Transverse colon (tissue), 4 donors: ENCODE measurements at regions not wholly inside any gene's neighbourhood (a gene's known extent, or its start where the extent isn't known, plus 50 kb on each side); places are given as distances from the start of the nearest gene placed in this dataset.

ENCODE experiments used
- DNase-seq: peaks from one replicate; pipeline ENCODE4 v3.0.0-alpha.2; 2019
- H3K27ac ChIP-seq, 4 donors: fragments of 200-600 bp; sonication (generic); 2 replicates each; pipeline ENCODE4 v1.5.1; 2016 to 2018; ENCODE audit warnings: inconsistent platforms in 4 of 4
- H3K27me3 ChIP-seq: fragments of 200-600 bp; sonication (generic); 2 replicates; pipeline ENCODE4 v1.5.1; 2017; ENCODE audit warnings: inconsistent platforms
- H3K36me3 ChIP-seq, 4 donors: fragments of 200-600 bp; sonication (generic); 2 replicates each; pipeline ENCODE4 v1.5.1; 2017 to 2019; ENCODE audit warnings: inconsistent platforms in 4 of 4
- H3K4me1 ChIP-seq, 4 donors: fragments of 200-600 bp; sonication (generic); 2 replicates each; pipeline ENCODE4 v1.5.1; 2017 to 2020; ENCODE audit warnings: inconsistent platforms in 4 of 4
- H3K4me3 ChIP-seq, 4 donors: fragments of 200-600 bp; sonication (generic); 1 replicate in 1 of 4; 2 replicates in 3 of 4; pipeline versions ENCODE4 v1.5.1 to v1.6.1; 2017 to 2019; ENCODE audit warnings: inconsistent platforms in 4 of 4
- H3K9me3 ChIP-seq, 2 donors: fragments of 200-600 bp; sonication (generic); 2 replicates each; pipeline ENCODE4 v1.5.1; 2017 to 2019; ENCODE audit warnings: inconsistent platforms in 2 of 2
- EP300 ChIP-seq: sonication (generic); formaldehyde crosslinking; IDR thresholded peaks from one replicate; pipeline ENCODE4 v1.6.1; 2017; ENCODE audit warnings: antibody characterized with exemption, low read depth
- POLR2A ChIP-seq: fragments of 450-650 bp; IDR thresholded peaks from one replicate; pipeline ENCODE4 v1.6.1; 2016; ENCODE audit warnings: antibody characterized with exemption, mild to moderate bottlenecking, moderate library complexity
- POLR2AphosphoS5 ChIP-seq, 3 donors: sonication (generic); formaldehyde crosslinking; IDR thresholded peaks; one replicate each; pipeline ENCODE4 v1.6.1; 2016; ENCODE audit warnings: antibody characterized with exemption in 3 of 3
- WGBS, 2 donors: methylation state at CpG; one replicate each; pipeline ENCODE4 v1.1.5; 2018; ENCODE audit warnings: low coverage in 1 of 2; 5-methylcytosine and 5-hydroxymethylcytosine counted together
- in situ Hi-C, 4 donors: fragments of 200-750 bp; cut with MboI; loops; one replicate each; pipeline versions ENCODE4 v1.15.0 to v1.15.1; 2017; ENCODE audit warnings: low sequenced_read_pairs in 3 of 4, low pct_ligation_motif_present in 1 of 4, low pct_unique_long_range_greater_than_20kb in 1 of 4
- intact Hi-C: fragments of 100-400 bp; cut with DNase I; formaldehyde crosslinking; loops from one replicate; pipeline ENCODE4 v1.15.1; 2023; ENCODE audit warnings: low total_unique reads
- TF ChIP-seq, protein P1 (sequence below), 5 experiments: fragments of 200-600 bp in 3 of 5; fragments of 450-650 bp in 2 of 5; sonication (generic) in 3 of 5; IDR thresholded peaks; 1 replicate in 2 of 5; 2 replicates in 3 of 5; pipeline ENCODE4 v1.5.1; 2016 to 2017; ENCODE audit warnings: antibody characterized with exemption in 5 of 5, inconsistent platforms in 3 of 5, mild to moderate bottlenecking in 2 of 5, moderate library complexity in 1 of 5

DNA sequence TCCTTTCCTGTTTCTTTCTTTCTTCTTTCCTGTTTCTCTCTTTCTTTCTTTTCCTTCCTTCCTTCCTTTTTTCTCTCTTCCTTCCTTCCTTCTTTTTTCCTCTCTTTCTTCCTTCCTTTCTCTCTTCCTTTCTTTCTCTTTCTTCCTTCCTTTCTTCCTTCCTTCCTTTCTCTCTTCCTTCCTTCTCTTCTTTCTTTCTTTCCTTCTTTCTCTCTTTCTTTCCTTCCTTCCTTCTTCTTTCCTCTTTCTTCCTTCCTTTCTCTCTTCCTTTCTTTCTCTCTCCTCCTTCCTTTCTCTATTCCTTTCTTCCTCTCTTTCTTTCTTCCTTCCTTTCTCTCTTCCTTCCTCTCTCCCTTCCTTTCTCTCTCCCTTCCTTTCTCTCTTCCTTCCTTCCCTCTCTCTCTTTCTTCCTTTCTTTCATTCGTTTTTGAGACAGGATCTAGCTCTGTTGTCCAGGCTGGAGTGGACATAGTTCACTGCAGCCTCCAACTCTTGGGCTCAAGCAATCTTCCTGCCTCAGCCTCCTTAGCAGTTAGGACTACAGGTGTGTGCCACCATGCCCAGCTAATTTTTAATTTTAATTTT is 170.8 kb upstream of the GMDS start:
- no peaks in the 10 kb centered on the region for H3K27me3 ChIP-seq
- TF ChIP-seq, protein P1, sequence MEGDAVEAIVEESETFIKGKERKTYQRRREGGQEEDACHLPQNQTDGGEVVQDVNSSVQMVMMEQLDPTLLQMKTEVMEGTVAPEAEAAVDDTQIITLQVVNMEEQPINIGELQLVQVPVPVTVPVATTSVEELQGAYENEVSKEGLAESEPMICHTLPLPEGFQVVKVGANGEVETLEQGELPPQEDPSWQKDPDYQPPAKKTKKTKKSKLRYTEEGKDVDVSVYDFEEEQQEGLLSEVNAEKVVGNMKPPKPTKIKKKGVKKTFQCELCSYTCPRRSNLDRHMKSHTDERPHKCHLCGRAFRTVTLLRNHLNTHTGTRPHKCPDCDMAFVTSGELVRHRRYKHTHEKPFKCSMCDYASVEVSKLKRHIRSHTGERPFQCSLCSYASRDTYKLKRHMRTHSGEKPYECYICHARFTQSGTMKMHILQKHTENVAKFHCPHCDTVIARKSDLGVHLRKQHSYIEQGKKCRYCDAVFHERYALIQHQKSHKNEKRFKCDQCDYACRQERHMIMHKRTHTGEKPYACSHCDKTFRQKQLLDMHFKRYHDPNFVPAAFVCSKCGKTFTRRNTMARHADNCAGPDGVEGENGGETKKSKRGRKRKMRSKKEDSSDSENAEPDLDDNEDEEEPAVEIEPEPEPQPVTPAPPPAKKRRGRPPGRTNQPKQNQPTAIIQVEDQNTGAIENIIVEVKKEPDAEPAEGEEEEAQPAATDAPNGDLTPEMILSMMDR (IDR thresholded peaks at IDR 0.05) = no peak
- intact Hi-C loops (no loop called here), in situ Hi-C loops (no loop called here)
- H3K9me3 ChIP-seq = no peaks in the 10 kb centered on the region
- no peak overlapping the region for H3K27ac ChIP-seq
- WGBS, 2 donors = 44 to 86% methylated on average over 1 of the region's 1 CpG
- no peak overlapping the region for H3K4me3 ChIP-seq
- H3K4me1 ChIP-seq = no peaks in the 10 kb centered on the region
- no peak for DNase-seq
- H3K36me3 ChIP-seq = no peaks in the 10 kb centered on the region

- TF ChIP-seq POLR2A = no peak
- TF ChIP-seq EP300 = no peak
- TF ChIP-seq, protein P1 (IDR thresholded peaks at IDR 0.05) = no peak
- TF ChIP-seq POLR2AphosphoS5 (IDR thresholded peaks at IDR 0.05) = no peak
- in situ Hi-C loops = no loop called here
Observed at GRCh38 chr6:2414885-2415547, 169.6 kb upstream of the GMDS start.

DNA sequence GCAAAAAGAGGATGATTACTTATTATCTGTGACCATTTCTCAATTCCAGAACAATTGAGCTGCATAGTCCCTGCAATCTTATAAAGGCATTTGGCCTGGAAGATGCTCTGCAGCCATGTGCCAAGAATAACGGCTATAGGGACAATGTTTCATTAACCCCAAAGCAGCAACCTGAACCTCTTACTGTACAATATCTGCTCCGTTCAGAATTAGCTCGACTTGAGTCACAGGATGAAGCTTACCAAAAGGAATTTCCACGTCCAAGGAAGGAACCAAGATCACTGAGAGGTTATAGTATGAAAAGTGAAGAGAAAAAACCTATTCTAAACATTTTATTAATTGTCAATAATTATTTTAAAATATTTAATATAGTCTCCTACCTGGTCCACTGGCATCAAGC is 167.3 kb upstream of the GMDS start:
- 77% methylated on average over 4 of the region's 4 CpGs; no CpG with 5 or more reads in 1 of the 2 donors for WGBS, 2 donors
- H3K27ac ChIP-seq = no peak overlapping the region
- in situ Hi-C loops (no loop called here), intact Hi-C loops (no loop called here)
- TF ChIP-seq POLR2AphosphoS5 (IDR thresholded peaks at IDR 0.05) (no peak), POLR2A (no peak), EP300 (no peak)
- TF ChIP-seq, protein P1 (IDR thresholded peaks at IDR 0.05) = no peak
- no peaks in the 10 kb centered on the region for H3K9me3 ChIP-seq
- H3K27me3 ChIP-seq = no peaks in the 10 kb centered on the region
- no peaks in the 10 kb centered on the region for H3K36me3 ChIP-seq
- no peak overlapping the region for H3K4me3 ChIP-seq
- DNase-seq = no peak
- no peaks in the 10 kb centered on the region for H3K4me1 ChIP-seq

More at GRCh38 chr6:2414885-2415547, 169.6 kb upstream of the GMDS start:
- Histone ChIP-seq H3K9me3 (no peaks in the 10 kb centered on the region), H3K4me3 (no peak overlapping the region), H3K36me3 (no peaks in the 10 kb centered on the region), H3K27me3 (no peaks in the 10 kb centered on the region), H3K4me1 (no peaks in the 10 kb centered on the region), H3K27ac (no peak overlapping the region)
- WGBS, 2 donors = 87 to 94% methylated on average over 18 to 19 of the region's 19 CpGs
- DNase-seq = no peak
- intact Hi-C loops = no loop called here

GRCh38 chr6:2410656-2411380 is 165.4 kb upstream of the GMDS start:
- H3K36me3 ChIP-seq = no peaks in the 10 kb centered on the region
- 92 to 95% methylated on average over 2 to 7 of the region's 7 CpGs for WGBS, 2 donors
- H3K27ac ChIP-seq = no peak overlapping the region
- no peaks in the 10 kb centered on the region for H3K4me1 ChIP-seq
- no peak for DNase-seq
- no peaks in the 10 kb centered on the region for H3K27me3 ChIP-seq
- no peaks in the 10 kb centered on the region for H3K9me3 ChIP-seq
- intact Hi-C loops = no loop called here
- TF ChIP-seq EP300 (no peak), POLR2A (no peak), POLR2AphosphoS5 (IDR thresholded peaks at IDR 0.05) (no peak)
- TF ChIP-seq, protein P1 (IDR thresholded peaks at IDR 0.05) = no peak
- in situ Hi-C loops = no loop called here
- H3K4me3 ChIP-seq = no peak overlapping the region
